Lower leg skin (tissue), 3 donors: ENCODE measurements at regions not wholly inside any gene's neighbourhood (a gene's known extent, or its start where the extent isn't known, plus 50 kb on each side); places are given as distances from the start of the nearest gene placed in this dataset.

Source experiments
- CTCF ChIP-seq, 3 donors: fragments of 450-650 bp; IDR thresholded peaks; one replicate each; pipeline ENCODE4 v1.5.1; 2016; ENCODE audit warnings: antibody characterized with exemption in 3 of 3, mild to moderate bottlenecking in 3 of 3, moderate library complexity in 2 of 3
- POLR2A ChIP-seq, 2 donors: fragments of 450-650 bp; IDR thresholded peaks; one replicate each; pipeline ENCODE4 v1.6.1; 2016 to 2017; ENCODE audit warnings: antibody characterized with exemption in 2 of 2, mild to moderate bottlenecking in 1 of 2, moderate library complexity in 1 of 2

GRCh38 chr17:77394540-77395295, 253.9 kb downstream of the SEC14L1 start:
- no peak for TF ChIP-seq POLR2A (IDR thresholded peaks at IDR 0.05)
- no peak for TF ChIP-seq CTCF (IDR thresholded peaks at IDR 0.05)
